ENCODE measurements at regions not wholly inside any gene's neighbourhood (a gene's known extent, or its start where the extent isn't known, plus 50 kb on each side); places are given as distances from the start of the nearest gene placed in this dataset.

DNA sequence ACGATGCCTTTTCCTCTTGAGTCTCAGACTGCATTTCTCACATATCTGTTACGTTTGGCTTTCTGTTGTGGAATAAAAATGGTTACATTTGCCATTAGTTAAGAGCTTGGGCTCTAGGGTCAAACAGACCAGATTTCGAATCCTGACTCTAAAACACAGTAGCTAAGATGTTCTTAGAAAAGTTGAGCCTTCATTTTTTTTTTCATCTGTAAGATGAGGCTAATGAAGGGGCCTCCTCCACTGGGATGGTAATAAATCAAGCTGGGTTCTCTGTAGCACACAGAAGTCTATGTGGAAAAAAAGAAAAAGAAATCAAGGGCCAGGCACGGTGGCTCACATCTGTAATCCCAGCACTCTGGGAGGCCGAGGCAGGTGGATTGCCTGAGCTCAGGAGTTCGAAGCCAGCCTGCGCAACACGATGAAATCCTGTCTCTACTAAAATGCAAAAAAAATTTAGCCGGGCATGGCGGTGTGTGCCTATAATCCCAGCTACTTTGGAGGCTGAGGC, 49.9 kb upstream of the CAPRIN1 start:
- no peaks in the 10 kb centered on the region for H3K4me1 ChIP-seq
- no peak overlapping the region for H3K4me3 ChIP-seq
- no peaks in the 10 kb centered on the region for H3K36me3 ChIP-seq
- no peaks in the 10 kb centered on the region for H3K27me3 ChIP-seq
- H3K9me3 ChIP-seq, result no peaks in the 10 kb centered on the region
- TF ChIP-seq CTCF (IDR thresholded peaks at IDR 0.05), result no peak
- intact Hi-C loops (cut with DNase I), result no loop called here
- H3K27ac ChIP-seq, result no peak overlapping the region
- DNase-seq (ENCODE audit: extremely low spot score in 2 of 2), result no peak

DNA sequence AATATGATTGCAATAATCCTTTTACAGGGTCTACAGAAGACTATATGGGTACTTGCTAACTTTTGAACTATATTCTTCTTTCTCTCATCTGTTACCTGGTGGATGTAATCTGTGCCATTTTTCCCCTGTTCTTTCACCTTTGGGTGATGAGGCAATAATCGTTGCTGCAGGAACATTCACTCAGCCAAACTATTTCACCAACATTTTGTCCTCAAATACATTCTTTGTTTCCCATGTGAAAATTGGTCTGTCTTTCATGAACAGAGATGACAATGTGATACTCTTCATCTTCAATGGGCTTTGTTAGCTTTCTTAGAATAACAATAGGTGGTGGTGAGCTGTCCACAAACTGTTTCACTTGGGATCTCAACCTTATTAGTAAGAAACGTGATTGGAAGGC, 52.1 kb upstream of the CAPRIN1 start:
- no peaks in the 10 kb centered on the region for H3K27me3 ChIP-seq
- no peaks in the 10 kb centered on the region for H3K4me1 ChIP-seq
- no peak for DNase-seq (ENCODE audit: extremely low spot score in 2 of 2)
- no peak overlapping the region for H3K4me3 ChIP-seq
- intact Hi-C loops (cut with DNase I), result no loop called here
- no peaks in the 10 kb centered on the region for H3K36me3 ChIP-seq
- H3K27ac ChIP-seq, result no peak overlapping the region
- TF ChIP-seq POLR2AphosphoS5 (IDR thresholded peaks at IDR 0.05; ENCODE audit: insufficient read depth in 1 of 2, low read depth in 1 of 2) (no peak), POLR2A (IDR thresholded peaks at IDR 0.05) (no peak), CTCF (IDR thresholded peaks at IDR 0.05) (no peak)
- H3K9me3 ChIP-seq, result no peaks in the 10 kb centered on the region

DNA sequence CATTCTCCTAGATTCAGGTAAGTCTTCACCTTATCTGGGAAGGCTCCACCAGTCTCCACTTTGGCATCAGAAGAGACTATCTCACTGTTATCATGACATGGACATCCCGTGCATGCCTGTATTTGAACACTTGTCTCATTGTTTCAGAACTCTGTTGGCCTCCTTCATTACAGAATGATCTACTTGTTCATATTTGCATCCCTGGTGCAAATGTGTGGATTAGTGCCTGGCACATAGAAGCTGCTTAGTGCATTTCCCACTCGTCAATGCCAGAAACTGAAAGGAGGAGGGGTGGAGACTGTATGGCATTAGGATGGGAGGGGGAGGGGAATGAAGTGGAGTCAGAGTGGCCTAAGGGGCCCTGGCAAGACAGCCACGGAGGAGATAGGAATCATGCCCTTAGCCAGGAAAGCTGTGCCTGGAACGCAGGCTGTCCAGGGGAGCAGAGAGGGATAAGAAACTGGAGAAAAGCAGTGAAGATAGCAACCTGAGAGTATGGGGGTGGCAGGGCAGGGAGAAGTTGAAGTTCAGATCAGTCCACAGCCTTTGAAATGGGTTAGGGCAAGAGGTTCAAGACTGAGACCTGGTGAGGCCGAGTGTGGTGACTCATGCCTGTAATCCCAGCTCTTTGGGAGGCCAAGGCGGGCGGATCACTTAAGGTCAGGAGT, 53.8 kb upstream of the CAPRIN1 start:
- Histone ChIP-seq H3K9me3 (no peaks in the 10 kb centered on the region), H3K27me3 (no peaks in the 10 kb centered on the region), H3K4me1 (no peaks in the 10 kb centered on the region), H3K4me3 (no peak overlapping the region), H3K27ac (no peak overlapping the region), H3K36me3 (no peaks in the 10 kb centered on the region)
- intact Hi-C loops (cut with DNase I), result loop anchor here (2.0 kb wide), 1 partner anchor 361 kb away; the partner anchor contains the start of gene ABTB2
- no peak for DNase-seq (ENCODE audit: extremely low spot score in 2 of 2)
- TF ChIP-seq POLR2AphosphoS5 (IDR thresholded peaks at IDR 0.05; ENCODE audit: insufficient read depth in 1 of 2, low read depth in 1 of 2) (no peak), POLR2A (IDR thresholded peaks at IDR 0.05) (no peak), CTCF (IDR thresholded peaks at IDR 0.05) (no peak)

DNA sequence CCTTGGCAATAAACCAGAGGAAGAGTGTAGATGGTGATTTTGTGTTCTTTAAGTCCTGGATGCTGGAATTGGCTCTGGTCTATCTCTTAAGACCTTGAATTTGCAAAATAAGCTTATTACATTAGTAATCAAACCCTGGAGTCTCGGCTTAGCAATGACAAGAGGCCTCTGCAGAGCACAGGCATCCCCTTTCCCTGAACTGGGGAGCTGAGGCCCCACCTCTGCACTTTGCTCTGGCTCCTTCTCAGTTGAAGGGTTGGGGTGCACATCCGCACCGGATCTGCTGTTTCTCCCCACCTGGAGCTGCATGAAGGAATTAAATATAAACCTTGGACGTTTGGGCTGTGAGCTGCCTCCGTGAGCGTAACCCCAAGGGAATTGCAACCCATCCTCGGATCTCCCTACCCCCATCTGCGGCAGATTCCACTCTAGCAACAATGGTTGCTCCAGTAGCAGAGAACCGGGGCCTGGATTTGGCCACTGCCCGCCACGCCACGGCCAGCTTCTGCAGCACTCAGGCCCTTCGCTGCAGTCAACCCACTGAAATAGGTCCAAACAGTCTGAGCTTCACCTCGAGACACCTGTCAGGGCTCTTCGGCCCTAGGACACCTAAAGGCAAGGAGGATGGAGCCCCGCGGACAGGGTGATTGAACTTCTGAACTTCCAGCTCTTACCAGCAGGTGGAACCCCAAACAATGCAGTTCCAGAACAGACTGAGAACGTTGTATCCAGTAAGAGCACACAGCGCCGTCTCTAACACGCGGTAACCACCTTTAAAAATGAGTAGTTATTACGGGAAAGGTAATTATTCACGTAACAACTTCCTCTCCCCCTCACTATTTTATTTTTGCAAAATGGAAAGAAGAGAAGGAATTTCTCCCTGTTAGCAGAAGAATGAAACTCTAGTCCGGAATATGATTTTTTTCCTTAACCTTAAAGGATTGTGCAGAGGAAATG, 54.8 kb upstream of the CAPRIN1 start:
- Histone ChIP-seq H3K4me3 (no peak overlapping the region), H3K27me3 (no peaks in the 10 kb centered on the region), H3K4me1 (no peaks in the 10 kb centered on the region), H3K36me3 (no peaks in the 10 kb centered on the region), H3K9me3 (no peaks in the 10 kb centered on the region), H3K27ac (no peak overlapping the region)
- intact Hi-C loops (cut with DNase I), result loop anchor here (2.0 kb wide), 1 partner anchor 362 kb away; the partner anchor contains the start of gene ABTB2
- TF ChIP-seq CTCF (IDR thresholded peaks at IDR 0.05) (peak; percentile 60 to 80 (median 67)), POLR2AphosphoS5 (IDR thresholded peaks at IDR 0.05; ENCODE audit: insufficient read depth in 1 of 2, low read depth in 1 of 2) (peak in 1 of 2 donors; percentile 29), POLR2A (IDR thresholded peaks at IDR 0.05) (no peak)
- no peak for DNase-seq (ENCODE audit: extremely low spot score in 2 of 2)

Measured in vagina (tissue), 2 donors.